ENCODE measurements at regions not wholly inside any gene's neighbourhood (a gene's known extent, or its start where the extent isn't known, plus 50 kb on each side); places are given as distances from the start of the nearest gene placed in this dataset.

- whole genome bisulfite sequencing (ENCODE audit: insufficient coverage, insufficient read length), result no CpG with 5 or more reads among the region's 12 CpGs
- Histone ChIP-seq H3K27ac (ENCODE audit: low read length) (no peak overlapping the region), H3K36me3 (ENCODE audit: control insufficient read depth, insufficient read depth, low read length) (no peaks in the 10 kb centered on the region), H3K27me3 (ENCODE audit: control insufficient read depth, insufficient read depth, low read length) (no peaks in the 10 kb centered on the region), H3K4me1 (ENCODE audit: control insufficient read depth, insufficient read depth, low read length) (peaks cover 2% of the 10 kb centered on the region; the same call in 1 of the 2 replicates), H3K9me3 (ENCODE audit: control insufficient read depth, insufficient read depth, low read length) (no peaks in the 10 kb centered on the region), H3K4me3 (ENCODE audit: low read length) (no peak overlapping the region)
- no peak for DNase-seq (ENCODE audit: low read depth, low spot score)
Measured at GRCh38 chr4:186481998-186482790, 73.2 kb downstream of the MTNR1A start.

- Histone ChIP-seq H3K27me3 (ENCODE audit: control insufficient read depth, insufficient read depth, low read length) (no peaks in the 10 kb centered on the region), H3K4me3 (ENCODE audit: low read length) (no peak overlapping the region), H3K4me1 (ENCODE audit: control insufficient read depth, insufficient read depth, low read length) (no peaks in the 10 kb centered on the region), H3K9me3 (ENCODE audit: control insufficient read depth, insufficient read depth, low read length) (no peaks in the 10 kb centered on the region), H3K27ac (ENCODE audit: low read length) (no peak overlapping the region), H3K36me3 (ENCODE audit: control insufficient read depth, insufficient read depth, low read length) (no peaks in the 10 kb centered on the region)
- WGBS (ENCODE audit: insufficient coverage, insufficient read length), result no CpG with 5 or more reads among the region's 1 CpG
- no peak for DNase-seq (ENCODE audit: low read depth, low spot score)
Measured at GRCh38 chr4:186475202-186475601, 80.2 kb downstream of the MTNR1A start.

GRCh38 chr4:186473933-186474332, 81.4 kb downstream of the MTNR1A start:
- no CpG with 5 or more reads among the region's 6 CpGs for WGBS (ENCODE audit: insufficient coverage, insufficient read length)
- Histone ChIP-seq H3K27ac (ENCODE audit: low read length) (no peak overlapping the region), H3K9me3 (ENCODE audit: control insufficient read depth, insufficient read depth, low read length) (no peaks in the 10 kb centered on the region), H3K36me3 (ENCODE audit: control insufficient read depth, insufficient read depth, low read length) (no peaks in the 10 kb centered on the region), H3K4me1 (ENCODE audit: control insufficient read depth, insufficient read depth, low read length) (no peaks in the 10 kb centered on the region), H3K27me3 (ENCODE audit: control insufficient read depth, insufficient read depth, low read length) (no peaks in the 10 kb centered on the region), H3K4me3 (ENCODE audit: low read length) (no peak overlapping the region)
- DNase-seq (ENCODE audit: low read depth, low spot score), result no peak

GRCh38 chr4:186472948-186473347, 82.4 kb downstream of the MTNR1A start:
- no peaks in the 10 kb centered on the region for H3K9me3 ChIP-seq (ENCODE audit: control insufficient read depth, insufficient read depth, low read length)
- no peaks in the 10 kb centered on the region for H3K4me1 ChIP-seq (ENCODE audit: control insufficient read depth, insufficient read depth, low read length)
- no peak for DNase-seq (ENCODE audit: low read depth, low spot score)
- no peak overlapping the region for H3K27ac ChIP-seq (ENCODE audit: low read length)
- H3K36me3 ChIP-seq (ENCODE audit: control insufficient read depth, insufficient read depth, low read length), result no peaks in the 10 kb centered on the region
- no CpG with 5 or more reads among the region's 4 CpGs for WGBS (ENCODE audit: insufficient coverage, insufficient read length)
- no peaks in the 10 kb centered on the region for H3K27me3 ChIP-seq (ENCODE audit: control insufficient read depth, insufficient read depth, low read length)
- H3K4me3 ChIP-seq (ENCODE audit: low read length), result no peak overlapping the region

GRCh38 chr4:186471441-186471840, 83.9 kb downstream of the MTNR1A start:
- Histone ChIP-seq H3K36me3 (ENCODE audit: control insufficient read depth, insufficient read depth, low read length) (no peaks in the 10 kb centered on the region), H3K4me3 (ENCODE audit: low read length) (no peak overlapping the region), H3K27me3 (ENCODE audit: control insufficient read depth, insufficient read depth, low read length) (no peaks in the 10 kb centered on the region), H3K9me3 (ENCODE audit: control insufficient read depth, insufficient read depth, low read length) (no peaks in the 10 kb centered on the region), H3K4me1 (ENCODE audit: control insufficient read depth, insufficient read depth, low read length) (no peaks in the 10 kb centered on the region), H3K27ac (ENCODE audit: low read length) (no peak overlapping the region)
- DNase-seq (ENCODE audit: low read depth, low spot score), result no peak
- WGBS (ENCODE audit: insufficient coverage, insufficient read length), result no CpG with 5 or more reads among the region's 3 CpGs

- no CpG with 5 or more reads among the region's 5 CpGs for WGBS (ENCODE audit: insufficient coverage, insufficient read length)
- Histone ChIP-seq H3K9me3 (ENCODE audit: control insufficient read depth, insufficient read depth, low read length) (no peaks in the 10 kb centered on the region), H3K27ac (ENCODE audit: low read length) (no peak overlapping the region), H3K4me1 (ENCODE audit: control insufficient read depth, insufficient read depth, low read length) (no peaks in the 10 kb centered on the region), H3K27me3 (ENCODE audit: control insufficient read depth, insufficient read depth, low read length) (no peaks in the 10 kb centered on the region), H3K4me3 (ENCODE audit: low read length) (no peak overlapping the region), H3K36me3 (ENCODE audit: control insufficient read depth, insufficient read depth, low read length) (no peaks in the 10 kb centered on the region)
- DNase-seq (ENCODE audit: low read depth, low spot score), result no peak
Measured at GRCh38 chr4:186458050-186458449, 97.3 kb downstream of the MTNR1A start.

GRCh38 chr4:186451982-186452381, 103.4 kb downstream of the MTNR1A start:
- Histone ChIP-seq H3K4me1 (ENCODE audit: control insufficient read depth, insufficient read depth, low read length) (no peaks in the 10 kb centered on the region), H3K9me3 (ENCODE audit: control insufficient read depth, insufficient read depth, low read length) (no peaks in the 10 kb centered on the region), H3K36me3 (ENCODE audit: control insufficient read depth, insufficient read depth, low read length) (no peaks in the 10 kb centered on the region), H3K4me3 (ENCODE audit: low read length) (no peak overlapping the region), H3K27ac (ENCODE audit: low read length) (no peak overlapping the region), H3K27me3 (ENCODE audit: control insufficient read depth, insufficient read depth, low read length) (no peaks in the 10 kb centered on the region)
- no peak for DNase-seq (ENCODE audit: low read depth, low spot score)
- WGBS (ENCODE audit: insufficient coverage, insufficient read length), result no CpG with 5 or more reads among the region's 2 CpGs

GRCh38 chr4:186449954-186450353, 105.4 kb downstream of the MTNR1A start:
- Histone ChIP-seq H3K36me3 (ENCODE audit: control insufficient read depth, insufficient read depth, low read length) (no peaks in the 10 kb centered on the region), H3K9me3 (ENCODE audit: control insufficient read depth, insufficient read depth, low read length) (no peaks in the 10 kb centered on the region), H3K27ac (ENCODE audit: low read length) (no peak overlapping the region), H3K4me3 (ENCODE audit: low read length) (no peak overlapping the region), H3K4me1 (ENCODE audit: control insufficient read depth, insufficient read depth, low read length) (no peaks in the 10 kb centered on the region), H3K27me3 (ENCODE audit: control insufficient read depth, insufficient read depth, low read length) (no peaks in the 10 kb centered on the region)
- DNase-seq (ENCODE audit: low read depth, low spot score), result no peak
- 100% methylated on average over 3 of the region's 8 CpGs for WGBS (ENCODE audit: insufficient coverage, insufficient read length)

- H3K4me1 ChIP-seq (ENCODE audit: control insufficient read depth, insufficient read depth, low read length), result no peaks in the 10 kb centered on the region
- H3K9me3 ChIP-seq (ENCODE audit: control insufficient read depth, insufficient read depth, low read length), result no peaks in the 10 kb centered on the region
- no peaks in the 10 kb centered on the region for H3K36me3 ChIP-seq (ENCODE audit: control insufficient read depth, insufficient read depth, low read length)
- no peak overlapping the region for H3K27ac ChIP-seq (ENCODE audit: low read length)
- no CpG with 5 or more reads among the region's 5 CpGs for WGBS (ENCODE audit: insufficient coverage, insufficient read length)
- H3K4me3 ChIP-seq (ENCODE audit: low read length), result no peak overlapping the region
- DNase-seq (ENCODE audit: low read depth, low spot score), result no peak
- H3K27me3 ChIP-seq (ENCODE audit: control insufficient read depth, insufficient read depth, low read length), result no peaks in the 10 kb centered on the region
Measured at GRCh38 chr4:186445040-186445439, 110.3 kb downstream of the MTNR1A start.

- Histone ChIP-seq H3K9me3 (ENCODE audit: control insufficient read depth, insufficient read depth, low read length) (no peaks in the 10 kb centered on the region), H3K36me3 (ENCODE audit: control insufficient read depth, insufficient read depth, low read length) (no peaks in the 10 kb centered on the region), H3K27ac (ENCODE audit: low read length) (no peak overlapping the region), H3K4me3 (ENCODE audit: low read length) (no peak overlapping the region), H3K27me3 (ENCODE audit: control insufficient read depth, insufficient read depth, low read length) (no peaks in the 10 kb centered on the region), H3K4me1 (ENCODE audit: control insufficient read depth, insufficient read depth, low read length) (no peaks in the 10 kb centered on the region)
- DNase-seq (ENCODE audit: low read depth, low spot score), result no peak
- WGBS (ENCODE audit: insufficient coverage, insufficient read length), result no CpG with 5 or more reads among the region's 2 CpGs
Measured at GRCh38 chr4:186441502-186441901, 113.9 kb downstream of the MTNR1A start.

GRCh38 chr4:186428481-186428880, 126.9 kb downstream of the MTNR1A start:
- no peaks in the 10 kb centered on the region for H3K4me1 ChIP-seq (ENCODE audit: control insufficient read depth, insufficient read depth, low read length)
- H3K9me3 ChIP-seq (ENCODE audit: control insufficient read depth, insufficient read depth, low read length), result no peaks in the 10 kb centered on the region
- no peak overlapping the region for H3K27ac ChIP-seq (ENCODE audit: low read length)
- no CpG with 5 or more reads among the region's 13 CpGs for WGBS (ENCODE audit: insufficient coverage, insufficient read length)
- no peak overlapping the region for H3K4me3 ChIP-seq (ENCODE audit: low read length)
- DNase-seq (ENCODE audit: low read depth, low spot score), result no peak
- H3K27me3 ChIP-seq (ENCODE audit: control insufficient read depth, insufficient read depth, low read length), result no peaks in the 10 kb centered on the region
- no peaks in the 10 kb centered on the region for H3K36me3 ChIP-seq (ENCODE audit: control insufficient read depth, insufficient read depth, low read length)
